ENCODE measurements at regions not wholly inside any gene's neighbourhood (a gene's known extent, or its start where the extent isn't known, plus 50 kb on each side); places are given as distances from the start of the nearest gene placed in this dataset.

DNA sequence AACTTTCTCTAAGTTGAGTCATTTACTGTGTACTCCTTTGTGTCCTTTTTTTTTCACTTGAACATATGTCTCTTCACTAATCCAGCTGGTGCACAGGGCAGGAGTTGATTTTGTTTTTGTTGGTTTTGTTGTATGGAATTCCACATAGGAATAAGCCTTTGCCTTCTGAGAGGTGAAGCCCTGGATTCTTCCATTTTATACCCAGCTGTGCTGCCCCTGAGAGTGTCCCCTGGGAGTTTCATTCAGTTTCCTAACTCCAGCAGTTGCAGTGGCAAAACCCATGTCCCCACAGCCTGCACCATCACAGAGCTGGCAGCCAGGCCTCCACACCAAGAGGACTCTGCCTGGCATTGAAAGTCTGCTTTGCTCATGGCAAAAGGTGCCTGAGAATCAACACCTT is 107.3 kb upstream of the SYNDIG1 start:
- no peak overlapping the region for H3K9ac ChIP-seq (ENCODE audit: low read length in 2 of 2)
- no peaks in the 10 kb centered on the region for H3K4me1 ChIP-seq (ENCODE audit: control insufficient read depth, insufficient read depth, low read length)
- no peak overlapping the region for H3K27ac ChIP-seq (ENCODE audit: low read length)
- H3K9me3 ChIP-seq (ENCODE audit: control insufficient read depth in 2 of 2, low read length in 2 of 2): peaks cover 2 to 17% of the 10 kb centered on the region in 2 donors
- H3K4me3 ChIP-seq (ENCODE audit: low read length in 2 of 2): no peak overlapping the region
- H3K36me3 ChIP-seq (ENCODE audit: control insufficient read depth in 2 of 2, insufficient read depth in 2 of 2, low read length in 2 of 2): no peaks in the 10 kb centered on the region
- no peaks in the 10 kb centered on the region for H3K27me3 ChIP-seq (ENCODE audit: control insufficient read depth in 1 of 2, insufficient read depth in 2 of 2, low read length in 2 of 2)

DNA sequence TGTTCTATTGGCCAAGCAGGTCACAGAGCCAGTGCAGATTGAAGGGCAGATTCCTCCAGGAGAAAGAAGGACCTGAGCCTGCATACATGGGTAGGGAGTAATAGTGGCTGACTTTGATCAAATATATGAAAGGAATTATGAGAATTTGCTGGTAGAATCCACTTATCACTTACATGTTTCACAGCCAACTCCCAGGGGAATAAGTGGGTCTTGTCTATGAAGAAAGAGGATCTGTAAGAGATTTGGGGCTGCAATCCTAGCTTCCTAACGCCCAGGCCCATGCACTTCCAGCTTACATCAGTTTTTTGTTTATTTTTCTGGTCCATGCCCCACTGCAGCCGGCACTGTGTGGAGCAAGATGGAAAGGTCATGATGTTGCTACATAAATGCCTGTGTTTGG is 107.9 kb upstream of the SYNDIG1 start:
- Histone ChIP-seq H3K27me3 (ENCODE audit: control insufficient read depth in 1 of 2, insufficient read depth in 2 of 2, low read length in 2 of 2) (no peaks in the 10 kb centered on the region), H3K4me1 (ENCODE audit: control insufficient read depth, insufficient read depth, low read length) (no peaks in the 10 kb centered on the region), H3K9me3 (ENCODE audit: control insufficient read depth in 2 of 2, low read length in 2 of 2) (peaks cover 2 to 17% of the 10 kb centered on the region in 2 donors), H3K4me3 (ENCODE audit: low read length in 2 of 2) (no peak overlapping the region), H3K36me3 (ENCODE audit: control insufficient read depth in 2 of 2, insufficient read depth in 2 of 2, low read length in 2 of 2) (no peaks in the 10 kb centered on the region), H3K27ac (ENCODE audit: low read length) (no peak overlapping the region), H3K9ac (ENCODE audit: low read length in 2 of 2) (no peak overlapping the region)

DNA sequence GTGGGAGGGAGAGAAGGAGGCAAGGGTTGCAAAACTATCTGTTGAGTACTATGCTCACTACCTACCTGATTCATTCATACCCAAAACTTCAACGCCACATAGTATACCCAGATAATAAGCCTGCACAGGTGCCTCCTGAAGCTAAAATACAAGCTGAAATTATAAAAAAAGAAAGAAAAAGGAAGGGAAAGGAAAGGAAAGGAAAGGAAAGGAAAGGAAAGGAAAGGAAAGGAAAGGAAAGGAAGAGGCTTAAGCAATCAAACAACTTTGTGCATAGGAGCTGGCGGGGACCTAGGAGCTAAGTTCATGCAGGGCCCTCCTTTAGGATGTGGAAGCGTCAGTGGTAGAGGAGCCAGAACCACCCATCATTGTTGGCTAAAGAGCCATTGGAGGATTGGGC is 108.9 kb upstream of the SYNDIG1 start:
- no peaks in the 10 kb centered on the region for H3K27me3 ChIP-seq (ENCODE audit: control insufficient read depth in 1 of 2, insufficient read depth in 2 of 2, low read length in 2 of 2)
- H3K9ac ChIP-seq (ENCODE audit: low read length in 2 of 2): no peak overlapping the region
- no peak overlapping the region for H3K4me3 ChIP-seq (ENCODE audit: low read length in 2 of 2)
- no peaks in the 10 kb centered on the region for H3K4me1 ChIP-seq (ENCODE audit: control insufficient read depth, insufficient read depth, low read length)
- peaks cover 2 to 17% of the 10 kb centered on the region in 2 donors for H3K9me3 ChIP-seq (ENCODE audit: control insufficient read depth in 2 of 2, low read length in 2 of 2)
- H3K36me3 ChIP-seq (ENCODE audit: control insufficient read depth in 2 of 2, insufficient read depth in 2 of 2, low read length in 2 of 2): no peaks in the 10 kb centered on the region
- no peak overlapping the region for H3K27ac ChIP-seq (ENCODE audit: low read length)

DNA sequence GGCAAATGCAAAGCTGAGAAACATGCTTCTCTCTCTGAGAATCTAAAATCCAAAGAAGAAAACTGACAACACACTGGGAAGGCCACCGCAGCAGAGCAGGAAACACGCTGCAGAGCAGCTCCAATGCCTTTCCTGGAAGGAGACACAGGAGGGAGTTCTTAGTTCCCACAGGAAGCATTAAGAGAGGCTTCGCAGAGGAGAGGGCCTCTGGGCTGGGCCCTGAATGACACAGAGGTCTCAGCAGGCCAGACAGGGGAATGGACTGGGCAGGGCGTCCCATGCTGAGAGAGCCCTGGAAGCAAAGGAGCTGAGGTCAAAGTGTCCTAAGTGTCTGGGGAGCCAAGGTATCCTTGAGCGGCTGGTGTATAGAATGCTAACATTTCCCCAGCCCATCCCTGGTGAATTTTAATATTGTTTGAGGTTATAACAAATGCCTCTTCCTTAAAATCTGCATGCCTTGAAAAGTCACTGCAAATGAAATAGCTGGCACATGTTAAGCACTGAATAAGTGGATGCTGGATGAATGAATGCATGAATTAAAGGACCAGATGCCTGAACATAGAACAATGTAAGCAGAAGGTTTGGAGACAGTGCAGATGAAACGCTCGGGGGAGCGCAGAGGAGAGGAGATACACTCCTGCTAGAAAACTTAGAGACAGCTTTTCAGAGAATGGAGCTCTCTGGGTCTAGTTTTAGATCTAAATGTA is 110.0 kb upstream of the SYNDIG1 start:
- Histone ChIP-seq H3K27ac (ENCODE audit: low read length) (no peak overlapping the region), H3K4me1 (ENCODE audit: control insufficient read depth, insufficient read depth, low read length) (no peaks in the 10 kb centered on the region), H3K9ac (ENCODE audit: low read length in 2 of 2) (no peak overlapping the region), H3K4me3 (ENCODE audit: low read length in 2 of 2) (no peak overlapping the region), H3K9me3 (ENCODE audit: control insufficient read depth in 2 of 2, low read length in 2 of 2) (peaks cover 2 to 17% of the 10 kb centered on the region in 2 donors), H3K27me3 (ENCODE audit: control insufficient read depth in 1 of 2, insufficient read depth in 2 of 2, low read length in 2 of 2) (no peaks in the 10 kb centered on the region), H3K36me3 (ENCODE audit: control insufficient read depth in 2 of 2, insufficient read depth in 2 of 2, low read length in 2 of 2) (no peaks in the 10 kb centered on the region)

DNA sequence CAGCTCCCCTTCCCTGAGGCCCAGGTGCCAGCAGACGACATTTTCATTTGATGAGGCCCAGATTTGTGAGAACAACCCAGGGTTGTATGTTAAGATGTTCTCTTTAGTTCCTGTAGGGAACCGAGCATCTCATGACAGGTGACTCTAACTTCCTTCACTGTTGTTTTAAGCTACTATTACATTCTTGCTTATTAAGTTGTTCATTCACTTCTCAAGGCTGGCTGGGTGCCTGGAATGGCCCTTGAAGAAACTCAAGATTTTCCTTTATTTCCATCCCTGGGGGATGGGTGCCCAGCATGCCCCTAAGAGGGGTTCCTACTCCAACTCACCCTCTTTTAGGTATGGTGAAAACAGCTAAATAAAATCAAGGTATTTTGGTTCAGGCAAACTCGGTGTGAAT is 111.5 kb upstream of the SYNDIG1 start:
- Histone ChIP-seq H3K9me3 (ENCODE audit: control insufficient read depth in 2 of 2, low read length in 2 of 2) (peaks cover 2 to 15% of the 10 kb centered on the region in 2 donors), H3K27ac (ENCODE audit: low read length) (no peak overlapping the region), H3K9ac (ENCODE audit: low read length in 2 of 2) (no peak overlapping the region), H3K4me3 (ENCODE audit: low read length in 2 of 2) (no peak overlapping the region), H3K36me3 (ENCODE audit: control insufficient read depth in 2 of 2, insufficient read depth in 2 of 2, low read length in 2 of 2) (no peaks in the 10 kb centered on the region), H3K27me3 (ENCODE audit: control insufficient read depth in 1 of 2, insufficient read depth in 2 of 2, low read length in 2 of 2) (no peaks in the 10 kb centered on the region), H3K4me1 (ENCODE audit: control insufficient read depth, insufficient read depth, low read length) (no peaks in the 10 kb centered on the region)

DNA sequence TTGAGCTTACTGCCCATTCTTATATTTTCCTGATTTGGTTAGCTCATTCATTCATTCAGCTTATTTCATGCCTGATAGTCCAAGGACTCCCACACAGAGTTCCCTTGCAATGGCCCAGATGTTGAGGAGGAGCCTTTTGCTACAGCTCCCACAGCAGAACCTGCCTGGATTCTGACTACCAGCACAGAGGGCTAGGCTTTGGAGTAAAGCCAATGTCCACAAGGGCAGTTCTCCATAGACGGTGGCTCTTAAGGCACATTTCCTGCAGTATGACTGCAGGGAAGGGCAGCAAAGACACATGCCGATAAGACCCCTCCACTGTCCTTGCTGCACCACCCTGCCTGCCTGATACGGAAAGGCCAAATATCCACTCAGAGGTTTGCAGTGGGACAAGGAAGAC is 112.3 kb upstream of the SYNDIG1 start:
- H3K36me3 ChIP-seq (ENCODE audit: control insufficient read depth in 2 of 2, insufficient read depth in 2 of 2, low read length in 2 of 2): no peaks in the 10 kb centered on the region
- H3K9ac ChIP-seq (ENCODE audit: low read length in 2 of 2): no peak overlapping the region
- no peak overlapping the region for H3K4me3 ChIP-seq (ENCODE audit: low read length in 2 of 2)
- H3K9me3 ChIP-seq (ENCODE audit: control insufficient read depth in 2 of 2, low read length in 2 of 2): peaks cover 0 to 9% of the 10 kb centered on the region in 2 donors
- H3K27me3 ChIP-seq (ENCODE audit: control insufficient read depth in 1 of 2, insufficient read depth in 2 of 2, low read length in 2 of 2): no peaks in the 10 kb centered on the region
- no peaks in the 10 kb centered on the region for H3K4me1 ChIP-seq (ENCODE audit: control insufficient read depth, insufficient read depth, low read length)
- H3K27ac ChIP-seq (ENCODE audit: low read length): no peak overlapping the region

DNA sequence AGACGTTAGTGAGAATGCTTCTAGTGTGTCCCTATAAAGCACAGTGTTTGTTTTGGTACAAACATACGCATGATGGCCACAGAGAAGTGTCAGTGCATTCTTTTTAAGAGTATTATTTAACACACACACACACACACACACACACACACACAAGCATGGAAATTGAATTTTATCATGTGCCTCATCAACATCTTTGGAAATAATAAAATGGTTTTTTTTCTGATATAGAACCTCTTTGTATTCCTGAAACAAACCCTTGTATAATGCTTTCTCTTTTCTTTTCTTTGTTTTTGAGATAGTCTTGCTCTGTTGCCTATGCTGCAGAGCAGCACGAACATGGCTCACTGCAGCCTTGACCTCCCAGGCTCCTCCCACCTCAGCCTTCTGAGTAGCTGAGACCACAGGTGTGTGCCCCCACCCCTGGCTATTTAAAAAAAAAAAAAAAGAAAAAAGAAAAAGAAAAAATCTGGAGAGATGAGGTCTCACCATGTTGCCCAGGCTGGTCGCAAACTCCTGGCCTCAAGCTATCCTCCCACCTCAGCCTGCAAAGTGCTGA is 116.2 kb upstream of the SYNDIG1 start:
- Histone ChIP-seq H3K36me3 (ENCODE audit: control insufficient read depth in 2 of 2, insufficient read depth in 2 of 2, low read length in 2 of 2) (no peaks in the 10 kb centered on the region), H3K4me1 (ENCODE audit: control insufficient read depth, insufficient read depth, low read length) (no peaks in the 10 kb centered on the region), H3K9ac (ENCODE audit: low read length in 2 of 2) (no peak overlapping the region), H3K27ac (ENCODE audit: low read length) (no peak overlapping the region), H3K4me3 (ENCODE audit: low read length in 2 of 2) (no peak overlapping the region), H3K27me3 (ENCODE audit: control insufficient read depth in 1 of 2, insufficient read depth in 2 of 2, low read length in 2 of 2) (no peaks in the 10 kb centered on the region), H3K9me3 (ENCODE audit: control insufficient read depth in 2 of 2, low read length in 2 of 2) (no peaks in the 10 kb centered on the region)

DNA sequence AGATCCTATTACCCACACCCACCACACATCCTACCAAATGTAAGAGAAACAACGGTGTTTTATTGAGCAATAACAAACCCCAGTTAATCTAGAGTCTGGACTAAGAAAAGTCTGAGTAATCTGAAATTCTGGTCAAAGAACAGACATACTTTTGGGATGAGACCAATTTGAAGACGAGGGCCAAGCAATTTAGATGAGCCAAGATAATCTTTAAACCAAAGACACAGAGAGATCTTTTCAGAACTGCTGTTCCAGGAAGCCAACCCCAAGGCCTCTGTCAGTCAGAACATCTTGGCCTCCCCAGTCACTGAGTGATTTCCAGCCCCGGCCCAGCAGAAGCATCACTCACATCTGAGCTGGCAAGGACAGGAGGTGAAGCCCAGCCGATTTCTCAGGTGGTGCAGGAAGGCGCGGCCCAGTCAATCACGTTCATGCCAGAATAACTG is 118.5 kb upstream of the SYNDIG1 start:
- H3K27ac ChIP-seq (ENCODE audit: low read length): no peak overlapping the region
- H3K4me3 ChIP-seq (ENCODE audit: low read length in 2 of 2): no peak overlapping the region
- no peaks in the 10 kb centered on the region for H3K9me3 ChIP-seq (ENCODE audit: control insufficient read depth in 2 of 2, low read length in 2 of 2)

DNA sequence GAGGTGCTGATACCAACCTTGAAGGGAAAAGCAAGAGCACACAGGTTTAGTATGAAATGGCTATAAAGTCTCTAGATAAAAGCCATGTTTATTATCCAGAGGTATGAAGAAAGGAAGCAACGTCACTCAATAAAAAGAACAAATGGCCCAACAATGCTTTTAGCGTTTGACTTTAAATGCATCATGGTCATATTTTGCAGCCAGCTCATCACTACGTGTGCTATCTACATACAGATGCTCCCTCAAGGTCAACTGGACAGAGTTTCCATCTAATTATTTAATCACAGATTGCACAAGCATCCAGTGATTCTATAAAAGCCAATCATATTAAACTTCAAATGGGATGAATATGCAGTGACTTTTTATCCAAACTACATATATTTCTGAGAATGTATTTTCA is 127.6 kb upstream of the SYNDIG1 start:
- Histone ChIP-seq H3K27me3 (ENCODE audit: control insufficient read depth in 1 of 2, insufficient read depth in 2 of 2, low read length in 2 of 2) (no peaks in the 10 kb centered on the region), H3K9ac (ENCODE audit: low read length in 2 of 2) (no peak overlapping the region), H3K27ac (ENCODE audit: low read length) (no peak overlapping the region), H3K4me1 (ENCODE audit: control insufficient read depth, insufficient read depth, low read length) (no peaks in the 10 kb centered on the region), H3K9me3 (ENCODE audit: control insufficient read depth in 2 of 2, low read length in 2 of 2) (no peaks in the 10 kb centered on the region), H3K36me3 (ENCODE audit: control insufficient read depth in 2 of 2, insufficient read depth in 2 of 2, low read length in 2 of 2) (no peaks in the 10 kb centered on the region), H3K4me3 (ENCODE audit: low read length in 2 of 2) (no peak overlapping the region)

More for the DNA sequence above, 118.5 kb upstream of the SYNDIG1 start:
- Histone ChIP-seq H3K9ac (ENCODE audit: low read length in 2 of 2) (no peak overlapping the region), H3K36me3 (ENCODE audit: control insufficient read depth in 2 of 2, insufficient read depth in 2 of 2, low read length in 2 of 2) (no peaks in the 10 kb centered on the region), H3K4me1 (ENCODE audit: control insufficient read depth, insufficient read depth, low read length) (no peaks in the 10 kb centered on the region), H3K27me3 (ENCODE audit: control insufficient read depth in 1 of 2, insufficient read depth in 2 of 2, low read length in 2 of 2) (no peaks in the 10 kb centered on the region)

DNA sequence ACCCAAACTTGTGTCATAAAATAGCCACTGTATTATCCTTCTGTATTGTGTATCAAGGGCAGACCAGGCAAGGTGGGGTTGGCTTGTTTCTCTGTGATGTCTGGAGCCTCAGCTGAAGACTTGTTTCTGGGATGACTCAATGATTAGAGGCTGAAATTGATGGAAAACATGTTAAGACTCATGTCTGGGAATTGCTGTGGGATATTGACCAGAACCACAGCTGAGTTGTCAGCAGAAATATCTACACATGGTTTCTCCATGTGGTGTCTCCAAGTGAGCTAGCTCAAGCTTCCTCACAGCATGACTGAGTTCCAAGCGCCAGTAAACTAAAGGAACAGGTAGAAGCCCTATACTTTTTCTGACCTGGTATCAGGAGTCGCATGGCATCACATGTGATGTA is 128.5 kb upstream of the SYNDIG1 start:
- Histone ChIP-seq H3K4me3 (ENCODE audit: low read length in 2 of 2) (no peak overlapping the region), H3K9me3 (ENCODE audit: control insufficient read depth in 2 of 2, low read length in 2 of 2) (no peaks in the 10 kb centered on the region), H3K9ac (ENCODE audit: low read length in 2 of 2) (no peak overlapping the region), H3K27me3 (ENCODE audit: control insufficient read depth in 1 of 2, insufficient read depth in 2 of 2, low read length in 2 of 2) (no peaks in the 10 kb centered on the region), H3K27ac (ENCODE audit: low read length) (no peak overlapping the region), H3K36me3 (ENCODE audit: control insufficient read depth in 2 of 2, insufficient read depth in 2 of 2, low read length in 2 of 2) (no peaks in the 10 kb centered on the region), H3K4me1 (ENCODE audit: control insufficient read depth, insufficient read depth, low read length) (no peaks in the 10 kb centered on the region)

DNA sequence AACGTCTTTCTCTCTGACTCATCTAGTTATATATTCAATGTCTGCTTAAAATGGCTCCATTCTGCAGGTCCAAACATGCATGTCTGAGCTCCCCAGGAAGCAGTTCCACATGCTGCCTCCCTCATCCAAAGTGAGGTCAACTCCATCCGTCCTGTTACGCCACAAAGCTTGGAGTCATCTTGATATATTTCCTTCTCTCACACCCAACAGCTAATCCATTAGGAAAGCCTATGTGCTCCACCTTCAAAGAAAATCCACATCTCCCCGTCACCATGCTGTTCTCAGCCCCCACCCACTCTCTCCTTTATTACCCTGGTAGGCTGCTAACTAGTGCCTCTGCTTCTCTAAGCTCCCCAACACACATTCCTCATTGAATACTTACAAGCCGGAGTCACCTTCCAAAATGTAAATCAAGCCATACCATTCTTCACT is 130.2 kb upstream of the SYNDIG1 start:
- Histone ChIP-seq H3K27me3 (ENCODE audit: control insufficient read depth in 1 of 2, insufficient read depth in 2 of 2, low read length in 2 of 2) (no peaks in the 10 kb centered on the region), H3K9ac (ENCODE audit: low read length in 2 of 2) (no peak overlapping the region), H3K4me3 (ENCODE audit: low read length in 2 of 2) (no peak overlapping the region), H3K9me3 (ENCODE audit: control insufficient read depth in 2 of 2, low read length in 2 of 2) (no peaks in the 10 kb centered on the region), H3K4me1 (ENCODE audit: control insufficient read depth, insufficient read depth, low read length) (no peaks in the 10 kb centered on the region), H3K27ac (ENCODE audit: low read length) (no peak overlapping the region), H3K36me3 (ENCODE audit: control insufficient read depth in 2 of 2, insufficient read depth in 2 of 2, low read length in 2 of 2) (no peaks in the 10 kb centered on the region)
